HepG2 (cell line): ENCODE measurements at regions not wholly inside any gene's neighbourhood (a gene's known extent, or its start where the extent isn't known, plus 50 kb on each side); places are given as distances from the start of the nearest gene placed in this dataset.

Experiments used
- ATAC-seq: fragments of 200-7000 bp; cut with Tn5 transposase; 3 replicates; pipeline ENCODE4 v1.9.1; 2020; ENCODE audit warnings: mild to moderate bottlenecking, moderate library complexity
- BruUV-seq: library from RNA; stranded (reverse); fragments of 400-500 nt; replicated peaks from 2 replicates; lab custom pipeline; 2021; lab: Mats Ljungman, UMichigan
- CTCF ChIA-PET: fragments of 300-600 bp; formaldehyde crosslinking; extraction: SDS; loops from one replicate; lab custom pipeline; 2021; ENCODE audit warnings: low total read pairs, inconsistent platforms, low intra/inter-chr PET ratio; lab: Yijun Ruan, JAX
- POLR2A ChIA-PET: fragments of 350-600 bp; sonication (Branson Sonifier 250); formaldehyde crosslinking; loops from one replicate; lab custom pipeline; 2020; ENCODE audit warnings: antibody characterized with exemption, inconsistent platforms; lab: Yijun Ruan, JAX
- DNase-seq: peaks from one replicate; pipeline ENCODE4 v3.0.0-alpha.2; 2015; ENCODE audit warnings: low spot score
- FAIRE-seq: peaks from 3 replicates; lab custom pipeline; 2011; peaks lifted over from hg19 to GRCh38; lab: Jason Lieb, UNC
- H2AFZ ChIP-seq: one replicate; pipeline ENCODE4 v1.6.1; 2011; ENCODE audit warnings: low read length, inconsistent platforms
- H3K27ac ChIP-seq: fragments of 300-600 bp; 3 replicates; pipeline ENCODE4 v1.8.0; 2011; ENCODE audit warnings: mixed run types, mild to moderate bottlenecking, mixed read lengths, low read length, inconsistent platforms; ENCODE audit not compliant: insufficient read depth; ENCODE audit errors: extremely low read length
- H3K27me3 ChIP-seq, 2 experiments: fragments of 200-600 bp in 1 of 2; 2 replicates in 1 of 2; 3 replicates in 1 of 2; pipeline versions ENCODE4 v1.6.0 to v1.8.0; 2011; ENCODE audit warnings: low read length in 2 of 2, mild to moderate bottlenecking in 2 of 2, moderate library complexity in 2 of 2, inconsistent platforms in 1 of 2; ENCODE audit not compliant: insufficient read depth in 2 of 2, control insufficient read depth in 1 of 2
- H3K36me3 ChIP-seq, 2 experiments: fragments of 200-600 bp in 1 of 2; replicated peaks in 1 of 2; 2 replicates in 1 of 2; 3 replicates in 1 of 2; pipeline versions ENCODE4 v1.5.1 to v1.8.0; 2011; ENCODE audit warnings: low read length in 2 of 2, inconsistent platforms in 1 of 2; ENCODE audit not compliant: insufficient read depth in 2 of 2, control insufficient read depth in 1 of 2
- H3K4me1 ChIP-seq: 2 replicates; pipeline ENCODE4 v1.5.1; 2012; ENCODE audit warnings: low read length, inconsistent platforms; ENCODE audit not compliant: insufficient read depth
- H3K4me2 ChIP-seq: 2 replicates; pipeline ENCODE4 v1.6.0; 2011; ENCODE audit warnings: low read depth, low read length, inconsistent platforms
- H3K4me3 ChIP-seq, 3 experiments: fragments of 200-600 bp in 1 of 3; sonication (generic), shearing (Covaris generic) in 1 of 3; replicated peaks in 1 of 3; 2 replicates each; pipeline ENCODE4 v1.5.1; 2011 to 2016; ENCODE audit warnings: low read length in 3 of 3, inconsistent platforms in 2 of 3, low read depth in 2 of 3, mild to moderate bottlenecking in 2 of 3, control low read depth in 1 of 3, mixed read lengths in 1 of 3; ENCODE audit not compliant: insufficient read depth in 1 of 3
- H3K79me2 ChIP-seq: one replicate; pipeline ENCODE4 v1.6.1; 2011; ENCODE audit warnings: low read length, inconsistent platforms; ENCODE audit not compliant: insufficient read depth
- H3K9ac ChIP-seq: 2 replicates; pipeline ENCODE4 v1.6.0; 2011; ENCODE audit warnings: mild to moderate bottlenecking, low read depth, low read length, inconsistent platforms; ENCODE audit not compliant: insufficient read depth
- H3K9me3 ChIP-seq: 2 replicates; pipeline ENCODE4 v1.5.1; 2012; ENCODE audit warnings: mild to moderate bottlenecking, low read length
- H4K20me1 ChIP-seq: 2 replicates; pipeline ENCODE4 v1.6.0; 2011; ENCODE audit warnings: inconsistent platforms, mild to moderate bottlenecking, low read length, moderate library complexity; ENCODE audit not compliant: insufficient read depth
- AGO2 ChIP-seq: fragments of 200-400 bp; formaldehyde crosslinking; optimal IDR thresholded peaks from 2 replicates; pipeline ENCODE3; 2017; ENCODE audit warnings: mild to moderate bottlenecking, low read depth, low read length, moderate library complexity
- ATF1 ChIP-seq: IDR thresholded peaks from 2 replicates; pipeline ENCODE4 v1.6.1; 2016; ENCODE audit warnings: mild to moderate bottlenecking, control low read depth
- CSRNP2 ChIP-seq: sonication (generic); formaldehyde crosslinking; conservative IDR thresholded peaks from 2 replicates; pipeline ENCODE4 v1.8.0; 2022; ENCODE audit warnings: low read depth, missing genetic modification reagents
- FOXK1 ChIP-seq: sonication (generic); formaldehyde crosslinking; IDR thresholded peaks from 2 replicates; pipeline ENCODE4 v1.4.0; 2020; ENCODE audit warnings: low read depth, missing genetic modification reagents, borderline replicate concordance
- FOXO4 ChIP-seq: sonication (generic); formaldehyde crosslinking; conservative IDR thresholded peaks from 2 replicates; pipeline ENCODE4 v1.8.1; 2023; ENCODE audit warnings: missing genetic modification reagents
- GMEB1 ChIP-seq: sonication (generic); formaldehyde crosslinking; IDR thresholded peaks from 2 replicates; pipeline ENCODE4 v1.5.1; 2020; ENCODE audit warnings: missing genetic modification reagents, mild to moderate bottlenecking, borderline replicate concordance
- KDM6A ChIP-seq: IDR thresholded peaks from 2 replicates; pipeline ENCODE4 v1.6.1; 2016; ENCODE audit warnings: low read depth
- RERE ChIP-seq: IDR thresholded peaks from 2 replicates; pipeline ENCODE4 v1.6.1; 2016; ENCODE audit warnings: low read depth, missing genetic modification reagents, missing compliant biosample characterization
- SP5 ChIP-seq: IDR thresholded peaks from 2 replicates; pipeline ENCODE4 v1.6.1; 2016; ENCODE audit warnings: low read depth, borderline replicate concordance
- THAP11 ChIP-seq: IDR thresholded peaks from 2 replicates; pipeline ENCODE4 v1.6.1; 2016; ENCODE audit warnings: missing biosample characterization, missing genetic modification reagents
- WGBS: methylation state at CpG from one replicate; pipeline ENCODE4 v1.1.6; 2017; ENCODE audit warnings: low lambda C conversion rate; 5-methylcytosine and 5-hydroxymethylcytosine counted together
- in situ Hi-C: cut with HindIII; loops from 2 replicates; pipeline ENCODE4 v1.10.0; 2017; ENCODE audit warnings: low pct_unique_long_range_greater_than_20kb; ENCODE audit not compliant: extremely low pct_ligation_motif_present
- intact Hi-C: fragments of 100-400 bp; cut with micrococcal nuclease; formaldehyde crosslinking; loops from one replicate; pipeline ENCODE4 v1.10.0; 2022; ENCODE audit not compliant: unreplicated experiment
- TF ChIP-seq, protein P1 (sequence below): sonication (generic); formaldehyde crosslinking; IDR thresholded peaks from 2 replicates; pipeline ENCODE4 v1.5.1; 2020; ENCODE audit warnings: missing genetic modification reagents, mild to moderate bottlenecking, borderline replicate concordance

DNA sequence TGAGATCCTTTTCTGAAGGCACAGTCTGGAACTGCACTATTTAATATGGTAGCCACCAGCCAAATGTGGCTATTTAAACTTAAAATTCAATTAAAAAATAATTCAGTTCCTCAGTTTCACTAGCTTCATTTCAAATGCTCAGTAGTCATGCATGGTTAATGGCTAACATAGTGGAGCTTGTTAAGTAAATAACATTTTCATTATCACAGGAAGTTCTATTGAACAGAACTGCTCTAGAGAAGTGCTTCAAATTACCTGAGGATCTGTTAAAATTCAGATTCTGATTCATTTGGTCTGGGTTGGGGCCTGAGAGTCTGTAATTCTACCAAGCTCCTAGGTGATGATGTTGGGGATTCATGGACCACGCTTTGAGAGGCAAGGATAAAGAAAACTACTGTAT lies 109.6 kb upstream of the THRB start:
- no peaks in the 10 kb centered on the region for H3K36me3 ChIP-seq
- H3K9ac ChIP-seq, result no peak overlapping the region
- H2AFZ ChIP-seq, result no peak overlapping the region
- no peak overlapping the region for H3K4me2 ChIP-seq
- POLR2A ChIA-PET, result no interaction called here
- 86% methylated on average over 1 of the region's 1 CpG for WGBS
- intact Hi-C loops (no loop called here), in situ Hi-C loops (no loop called here)
- TF ChIP-seq KDM6A (CRISPR knock-in tag) (no peak), SP5 (CRISPR knock-in tag) (no peak), FOXO4 (CRISPR knock-in tag) (no peak), FOXK1 (CRISPR knock-in tag) (no peak), THAP11 (CRISPR knock-in tag) (no peak), ATF1 (CRISPR knock-in tag) (no peak), GMEB1 (CRISPR knock-in tag) (no peak), CSRNP2 (CRISPR knock-in tag) (no peak), AGO2 (no peak), RERE (CRISPR knock-in tag) (no peak)
- TF ChIP-seq, protein P1, sequence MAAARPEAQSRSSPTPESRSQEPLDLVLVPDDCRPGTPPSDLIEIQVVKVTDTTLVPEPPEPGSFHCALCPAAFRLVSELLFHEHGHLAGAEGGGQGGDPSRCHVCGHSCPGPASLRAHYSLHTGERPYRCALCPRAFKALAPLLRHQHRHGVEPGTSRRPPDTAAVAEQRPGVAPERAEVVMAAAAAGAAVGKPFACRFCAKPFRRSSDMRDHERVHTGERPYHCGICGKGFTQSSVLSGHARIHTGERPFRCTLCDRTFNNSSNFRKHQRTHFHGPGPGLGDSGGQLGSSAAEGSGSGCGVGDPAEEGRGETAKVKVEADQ (CRISPR knock-in tag), result no peak
- ATAC-seq (no peak; the same call in 2 of the 3 replicates), FAIRE-seq (no peak), DNase-seq (no peak)
- no peaks in the 10 kb centered on the region for H4K20me1 ChIP-seq
- no peak overlapping the region for H3K4me3 ChIP-seq
- H3K9me3 ChIP-seq, result no peaks in the 10 kb centered on the region
- no peaks in the 10 kb centered on the region for H3K79me2 ChIP-seq
- no TSS peak for BruUV-seq
- CTCF ChIA-PET, result no interaction called here
- H3K27ac ChIP-seq, result no peak overlapping the region
- peaks cover 12% of the 10 kb centered on the region; the same call in 1 of the 2 replicates for H3K4me1 ChIP-seq
- H3K27me3 ChIP-seq, result no peaks in the 10 kb centered on the region
